GM19238 (cell line): ENCODE measurements at regions not wholly inside any gene's neighbourhood (a gene's known extent, or its start where the extent isn't known, plus 50 kb on each side); places are given as distances from the start of the nearest gene placed in this dataset.

Experiments used
- DNase-seq: peaks from one replicate; pipeline ENCODE4 v3.0.0; 2011; ENCODE audit warnings: low spot score; ENCODE audit not compliant: insufficient read length

DNA sequence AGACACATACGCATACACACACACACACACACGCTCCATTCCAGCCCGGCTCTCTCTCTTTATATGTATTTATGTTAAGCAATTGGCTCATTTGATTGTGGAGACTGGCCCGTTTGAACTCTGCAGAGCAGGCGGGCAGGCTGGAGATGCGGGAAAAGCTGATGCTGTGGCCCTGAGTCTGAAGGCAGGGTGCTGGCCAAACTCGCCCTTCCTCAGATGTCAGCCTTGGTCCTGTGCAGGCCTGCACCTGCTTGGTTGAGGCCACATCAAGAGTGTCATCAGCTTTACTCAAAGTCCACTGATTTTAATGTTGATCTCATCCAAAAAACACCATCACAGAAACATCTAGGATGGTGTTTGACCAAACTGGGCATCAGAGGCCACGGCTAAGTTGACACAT, 569.3 kb downstream of the TBC1D22A start:
- DNase-seq, result no peak

DNA sequence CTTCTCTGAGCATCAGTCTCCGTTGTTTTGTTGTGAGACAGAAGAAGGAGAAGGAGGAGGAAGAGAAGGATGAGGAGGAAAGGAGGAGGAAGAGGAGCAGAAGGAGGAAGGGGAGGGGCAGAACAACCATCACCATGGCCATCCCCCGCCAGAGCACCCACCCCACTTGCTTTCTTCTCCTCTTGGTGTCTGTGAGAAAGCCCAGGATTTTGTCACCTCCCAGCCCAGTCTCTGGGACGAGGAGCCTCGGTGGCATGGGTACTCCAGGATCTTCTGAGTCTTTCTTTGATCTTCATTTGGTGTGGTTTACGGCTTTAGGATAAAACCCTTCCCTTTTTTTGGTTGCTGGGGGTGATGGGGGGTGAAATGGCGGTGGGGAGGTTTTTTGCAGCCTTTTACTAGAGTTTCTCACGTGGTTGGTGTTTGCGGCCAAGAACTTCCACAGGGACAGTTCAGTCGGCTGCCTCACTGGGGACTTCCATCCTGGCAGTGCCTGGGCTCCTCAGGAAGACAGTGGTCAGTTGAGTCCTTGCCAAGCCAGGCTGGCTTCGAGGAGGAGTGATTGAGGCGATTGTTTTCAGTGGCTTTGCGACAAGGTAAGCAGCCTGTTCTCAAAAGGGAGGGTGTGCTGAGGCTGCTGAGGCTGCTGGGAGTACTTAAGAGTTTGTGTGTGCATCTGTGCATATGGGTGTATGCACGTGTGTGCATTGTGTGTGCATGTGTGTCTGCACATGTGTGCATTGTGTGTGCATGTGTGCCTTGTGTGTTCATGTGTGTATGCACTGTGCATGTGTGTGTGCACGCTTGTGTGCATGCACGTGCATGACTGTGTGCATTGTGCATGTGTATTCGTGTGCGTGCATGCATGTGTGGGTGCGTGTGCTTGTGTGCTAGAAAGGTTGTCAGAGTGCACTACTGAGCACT, 567.5 kb downstream of the TBC1D22A start:
- DNase-seq, result no peak

DNA sequence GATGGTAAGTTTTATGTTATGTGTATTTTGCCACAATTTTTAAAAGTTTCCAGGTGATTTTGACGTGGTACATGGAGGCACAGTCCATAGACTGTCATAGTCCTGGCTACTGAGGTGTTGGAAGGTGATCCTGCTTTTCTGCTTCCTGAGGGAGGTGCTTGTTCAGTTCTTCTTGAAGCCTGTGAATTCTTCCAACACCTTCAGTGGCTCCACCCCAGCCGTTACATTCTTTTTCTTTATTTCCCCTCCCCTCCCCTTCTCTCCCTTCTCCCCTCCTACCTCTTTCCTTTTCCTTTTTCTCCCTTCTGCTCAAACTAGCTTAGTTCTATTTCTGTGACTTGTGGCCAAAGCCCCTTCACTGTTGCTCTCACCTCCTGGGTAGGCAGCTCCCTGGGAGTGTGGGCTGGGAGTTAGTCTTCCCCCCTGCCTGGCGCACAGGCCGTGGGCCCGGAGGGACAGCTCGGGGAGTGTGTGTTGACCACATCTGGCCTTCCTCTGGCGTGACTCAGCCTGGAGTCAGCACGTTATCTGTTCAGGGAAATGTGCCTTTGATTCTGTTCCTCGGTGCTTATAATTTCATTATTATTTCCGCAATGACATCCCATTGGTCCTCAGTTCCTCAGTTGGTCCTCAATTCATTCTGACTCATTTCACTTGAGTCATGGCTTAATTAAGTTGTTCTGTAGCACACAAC, 566.2 kb downstream of the TBC1D22A start:
- no peak for DNase-seq

DNA sequence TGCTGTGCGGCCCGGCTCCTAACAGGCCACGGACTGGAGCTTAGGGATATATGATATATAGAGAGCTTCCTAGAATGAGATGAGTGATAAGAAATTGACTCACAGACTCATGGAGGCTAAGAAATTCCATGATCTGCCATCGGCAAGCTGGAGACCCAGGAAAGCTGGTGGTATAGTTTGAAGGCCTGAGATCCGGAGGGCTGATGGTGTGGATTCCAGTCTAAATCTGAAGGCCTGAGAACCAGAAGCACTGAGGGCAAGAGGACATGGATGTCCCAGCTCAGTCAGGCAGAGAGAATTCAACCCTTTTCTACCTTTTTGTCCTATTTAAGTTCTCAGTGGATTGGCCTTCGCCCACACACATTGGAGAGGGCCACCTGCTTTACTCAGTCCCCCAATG, 564.8 kb downstream of the TBC1D22A start:
- no peak for DNase-seq

DNA sequence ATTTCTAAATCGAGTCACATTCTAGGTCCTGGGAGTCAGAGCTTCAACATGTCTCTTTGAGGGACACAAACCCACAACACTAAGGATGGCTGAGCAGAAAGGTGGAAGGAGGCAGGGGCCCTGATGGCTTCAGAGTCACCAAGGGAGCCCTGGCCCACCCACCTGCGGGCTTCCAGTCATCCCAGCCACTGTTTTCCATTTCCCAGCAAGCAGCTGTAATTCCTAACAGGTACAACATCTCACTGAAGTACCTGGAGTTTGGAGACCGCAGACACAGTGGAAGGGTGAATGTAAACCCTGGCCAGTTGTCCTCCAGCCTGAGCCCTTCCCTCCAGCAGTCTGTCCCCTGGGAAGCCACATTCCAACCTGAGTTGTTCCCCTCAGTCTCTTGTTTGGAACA, 562.8 kb downstream of the TBC1D22A start:
- no peak for DNase-seq

DNA sequence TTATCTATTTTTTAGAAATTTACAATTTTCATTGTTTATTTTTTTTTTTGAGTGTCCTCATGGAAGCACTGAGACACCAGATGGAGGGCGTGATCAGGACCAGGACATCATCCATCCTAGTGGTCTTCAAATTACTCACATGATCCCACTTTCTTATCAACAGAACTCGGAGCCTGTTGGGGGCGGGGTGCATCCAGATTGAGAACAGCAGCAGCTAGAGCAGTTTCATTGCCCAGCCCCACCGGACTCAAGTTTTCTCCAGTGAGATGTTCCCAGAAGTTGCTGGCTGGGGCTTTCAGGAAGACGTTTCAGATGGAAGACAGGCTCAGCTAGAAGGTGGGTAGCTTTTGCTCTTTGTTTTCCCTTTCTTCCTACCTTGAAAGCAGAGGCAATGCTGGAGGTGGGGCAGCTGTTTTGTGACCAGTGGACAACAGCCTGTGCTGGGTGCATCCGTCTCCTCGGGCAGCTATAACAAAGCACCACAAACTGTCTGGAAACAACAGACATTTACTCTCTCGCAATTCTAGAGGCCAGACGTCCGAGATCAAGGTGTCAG, 562.1 kb downstream of the TBC1D22A start:
- DNase-seq, result no peak

DNA sequence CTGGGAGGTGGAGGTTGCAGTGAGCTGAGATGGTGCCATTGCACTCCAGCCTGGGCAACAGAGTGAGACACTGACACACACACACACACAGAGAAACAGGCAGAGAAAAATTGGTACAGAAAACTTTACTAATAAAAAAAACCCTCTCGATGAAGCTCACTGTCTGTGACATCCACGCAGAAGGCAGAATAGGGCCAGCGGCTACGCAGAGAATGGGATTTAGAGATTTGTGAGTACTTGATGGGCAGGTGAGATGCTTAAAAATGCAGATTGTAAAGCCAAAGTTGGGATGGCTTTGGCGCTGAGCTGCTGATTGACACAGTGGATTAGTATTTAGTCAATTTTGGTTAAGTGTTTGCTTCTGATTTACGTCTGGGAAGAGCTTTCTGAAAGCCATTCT, 561.1 kb downstream of the TBC1D22A start:
- DNase-seq, result no peak

DNA sequence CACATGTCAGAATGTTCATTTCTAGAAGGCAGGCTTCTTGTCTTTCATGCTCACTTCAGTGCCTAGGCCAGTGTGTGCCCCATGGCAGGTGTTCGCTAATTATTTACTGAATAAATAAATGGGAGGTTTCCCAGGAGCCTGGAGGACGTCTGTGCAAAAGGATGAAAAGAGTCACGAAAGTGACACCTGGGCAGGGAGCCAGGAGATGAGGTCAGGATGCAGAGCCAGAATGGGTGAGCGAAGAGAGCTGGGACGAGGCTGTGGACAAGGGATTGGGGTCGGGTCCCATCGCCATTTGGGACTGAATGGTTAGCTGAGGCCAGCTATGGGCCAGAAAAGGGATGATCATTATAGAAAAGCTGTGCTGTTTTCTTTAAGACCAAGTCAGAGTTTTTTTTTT, 560.4 kb downstream of the TBC1D22A start:
- no peak for DNase-seq

DNA sequence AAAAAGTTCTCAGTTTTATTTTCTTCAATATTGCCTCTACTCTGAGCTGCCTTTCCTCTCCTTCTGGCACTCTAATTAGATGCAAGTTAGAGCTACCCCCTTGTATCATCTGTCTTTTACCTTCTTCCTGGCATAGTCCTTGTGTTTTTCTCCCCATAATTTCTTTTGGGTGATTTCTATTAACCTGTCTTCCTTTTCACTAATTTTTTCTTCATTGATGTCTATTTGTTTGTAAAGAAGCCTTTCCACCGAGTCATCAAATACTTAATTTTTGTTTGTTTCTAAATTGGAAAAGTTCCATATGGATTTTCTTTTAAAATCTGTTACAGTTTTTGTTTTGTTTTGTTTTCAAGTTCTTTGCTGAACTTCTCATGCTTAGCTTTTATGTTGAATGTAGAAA, 558.1 kb downstream of the TBC1D22A start:
- DNase-seq, result no peak

DNA sequence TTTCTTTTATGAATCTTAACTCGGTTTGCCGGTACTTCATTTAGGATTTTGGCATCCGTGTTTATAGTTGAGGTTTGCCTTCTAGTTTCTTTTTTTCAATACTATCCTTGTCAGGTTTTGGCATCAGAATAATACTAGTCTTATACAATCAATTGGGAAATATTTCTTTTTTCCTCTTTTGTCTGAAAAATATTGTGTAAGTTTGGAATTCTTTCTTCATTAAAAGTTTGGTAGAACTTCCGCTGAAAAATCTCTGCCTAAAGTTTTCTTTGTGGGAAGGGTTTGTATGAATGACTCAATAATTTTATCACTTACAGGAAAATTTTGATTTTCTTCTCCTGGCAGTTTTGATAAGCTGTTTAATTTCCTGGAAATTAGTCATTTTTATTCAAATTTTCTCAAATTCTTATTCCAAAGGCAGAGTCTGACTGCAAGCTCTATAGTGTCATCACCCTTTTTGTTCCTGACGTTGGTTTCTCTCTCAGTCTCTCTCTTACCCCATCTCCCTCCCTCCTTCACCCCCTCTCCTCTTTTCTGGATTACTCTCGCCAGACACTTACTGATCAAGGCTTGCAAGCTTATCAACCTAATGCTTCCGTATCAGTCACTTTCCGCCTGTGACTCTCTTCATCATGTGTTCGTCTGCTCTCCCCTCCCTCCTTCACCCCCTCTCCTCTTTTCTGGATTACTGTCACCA, 555.7 kb downstream of the TBC1D22A start:
- no peak for DNase-seq

DNA sequence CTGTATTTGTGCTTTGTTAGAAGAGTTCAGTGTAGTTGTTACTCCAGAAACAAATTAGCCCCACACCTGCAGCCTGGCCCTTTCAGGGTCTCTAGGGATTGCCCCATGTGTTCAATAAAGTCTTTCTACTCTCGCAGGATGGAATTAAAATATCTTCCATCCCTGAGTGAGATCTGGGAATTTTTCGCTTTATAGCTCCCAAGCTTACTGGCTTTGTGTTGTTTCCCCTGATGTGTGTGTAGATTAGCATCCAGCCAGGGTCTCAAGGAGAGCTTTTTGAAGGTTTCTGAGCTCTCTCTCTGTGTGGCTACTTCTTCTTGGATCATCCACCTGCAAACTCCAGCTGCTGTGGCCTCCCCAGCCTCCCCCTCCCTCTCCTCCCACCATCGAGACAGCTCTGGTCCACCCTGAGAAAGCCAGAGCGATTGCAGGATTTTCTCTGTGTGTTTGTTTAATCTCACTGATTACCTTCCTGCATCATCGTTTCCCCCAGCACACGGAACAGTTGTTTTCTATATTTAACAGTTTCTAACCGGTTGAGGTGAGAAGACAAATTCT, 553.5 kb downstream of the TBC1D22A start:
- DNase-seq, result no peak

DNA sequence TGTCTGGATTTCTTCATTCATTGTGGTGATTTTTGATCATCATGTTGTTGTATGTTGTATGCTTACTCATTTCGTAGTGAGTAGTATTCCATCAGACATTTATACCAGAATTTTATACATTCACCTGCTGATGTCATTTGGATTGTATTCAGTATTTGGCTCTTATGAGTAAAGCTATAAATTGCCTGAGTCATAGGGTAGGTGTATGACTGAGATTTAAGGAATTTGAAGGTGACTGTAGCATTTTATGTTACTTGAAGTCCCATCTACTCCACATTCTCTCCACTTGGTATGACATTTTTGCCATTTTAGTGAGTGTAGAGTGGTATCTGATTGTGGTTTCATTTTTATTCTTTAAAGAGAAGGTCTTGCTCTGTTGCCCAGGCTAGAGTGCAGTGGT, 548.2 kb downstream of the TBC1D22A start:
- no peak for DNase-seq

DNA sequence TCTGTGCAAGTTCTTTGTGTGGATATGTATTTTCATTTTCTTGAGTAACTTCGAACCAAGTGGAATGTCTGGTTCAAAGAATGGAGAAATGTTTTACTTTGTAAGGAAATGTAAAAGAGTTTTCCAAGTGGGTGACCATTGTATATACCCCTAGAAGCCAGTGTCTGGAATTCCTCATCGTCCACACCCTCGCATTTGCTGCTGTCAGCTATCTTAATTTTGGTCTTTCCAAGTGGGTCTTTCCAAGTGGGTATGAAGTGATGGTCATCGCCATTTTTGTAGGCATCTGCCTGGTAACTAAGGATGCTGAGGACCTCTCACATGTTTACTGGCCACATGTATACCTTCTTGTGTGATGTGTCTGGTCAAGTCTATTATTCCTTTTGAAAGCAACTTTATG, 547.5 kb downstream of the TBC1D22A start:
- DNase-seq, result no peak

DNA sequence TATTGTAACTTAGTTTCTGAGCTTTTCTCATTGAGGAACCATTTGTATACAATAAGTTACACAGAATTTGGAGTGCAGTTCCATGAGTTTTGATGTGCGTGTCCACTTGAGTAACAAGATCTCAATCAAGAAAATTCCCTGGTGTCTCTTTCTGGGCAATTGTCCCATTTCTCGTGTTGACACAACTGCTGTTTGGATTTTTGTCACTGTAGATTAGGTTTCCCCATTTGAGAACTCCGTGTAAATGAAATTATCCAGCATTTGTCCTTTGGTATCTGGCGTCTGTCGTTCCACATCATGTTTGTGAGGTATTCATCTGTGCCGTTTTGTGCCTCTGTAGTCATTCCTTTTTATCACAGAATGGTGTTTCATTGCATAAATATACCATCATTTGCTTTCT, 547.0 kb downstream of the TBC1D22A start:
- DNase-seq, result no peak

DNA sequence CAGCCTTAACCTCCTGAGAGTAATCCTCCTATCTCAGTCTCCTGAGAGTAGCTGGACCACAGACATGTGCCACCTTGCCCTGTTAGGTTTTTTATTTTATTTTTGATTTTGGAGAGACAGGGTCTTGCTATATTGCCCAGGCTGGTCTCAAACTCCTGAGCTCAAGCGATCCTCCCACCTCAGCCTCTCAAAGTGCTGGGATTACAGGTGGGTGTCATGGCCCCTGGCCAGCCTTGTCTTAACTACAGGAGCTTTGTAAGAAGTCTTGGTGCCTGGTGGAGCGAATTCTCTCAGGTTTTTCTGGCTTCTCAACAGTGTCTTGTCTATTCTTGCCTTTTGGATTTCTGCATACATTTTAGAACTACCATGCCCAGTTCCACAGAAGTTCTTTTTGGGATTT, 546.4 kb downstream of the TBC1D22A start:
- DNase-seq, result no peak

DNA sequence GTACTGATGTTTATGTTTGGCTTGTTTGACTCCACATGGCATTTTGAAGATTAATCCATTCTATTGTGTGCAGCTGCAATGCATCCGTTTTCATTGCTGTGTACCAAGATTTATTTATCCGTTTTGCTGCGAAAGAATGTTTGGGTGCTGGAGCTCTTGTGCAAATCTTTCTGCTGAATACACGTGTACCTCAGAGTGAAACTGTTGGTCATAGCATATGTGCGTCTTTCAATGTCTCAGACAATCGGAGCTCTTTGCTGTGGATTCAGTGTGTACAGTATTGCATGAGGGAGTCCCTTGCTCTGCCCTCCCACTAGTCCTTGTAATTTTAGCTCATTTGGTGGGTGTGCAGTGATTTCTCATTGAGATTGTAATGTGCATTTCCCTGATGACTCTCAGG, 545.4 kb downstream of the TBC1D22A start:
- DNase-seq, result no peak

DNA sequence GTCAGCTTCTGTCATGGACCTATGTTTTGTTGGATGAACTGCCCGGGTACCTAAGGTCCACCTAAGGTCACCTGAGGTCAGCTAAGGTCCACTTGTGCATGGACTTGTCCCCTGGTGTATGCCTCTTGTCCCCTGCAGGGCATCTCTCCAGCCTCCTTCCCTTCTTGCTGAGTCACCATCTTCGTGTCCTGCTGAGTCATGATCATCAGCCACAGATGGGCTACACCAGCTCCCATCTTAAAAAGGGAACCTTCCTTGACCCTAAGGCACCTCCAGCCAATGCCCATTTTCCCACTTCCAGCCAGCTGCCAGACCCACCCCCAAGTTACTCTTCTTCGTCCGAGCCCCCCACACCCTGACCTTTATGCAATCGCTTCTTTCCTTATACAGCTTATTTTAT, 544.9 kb downstream of the TBC1D22A start:
- no peak for DNase-seq

DNA sequence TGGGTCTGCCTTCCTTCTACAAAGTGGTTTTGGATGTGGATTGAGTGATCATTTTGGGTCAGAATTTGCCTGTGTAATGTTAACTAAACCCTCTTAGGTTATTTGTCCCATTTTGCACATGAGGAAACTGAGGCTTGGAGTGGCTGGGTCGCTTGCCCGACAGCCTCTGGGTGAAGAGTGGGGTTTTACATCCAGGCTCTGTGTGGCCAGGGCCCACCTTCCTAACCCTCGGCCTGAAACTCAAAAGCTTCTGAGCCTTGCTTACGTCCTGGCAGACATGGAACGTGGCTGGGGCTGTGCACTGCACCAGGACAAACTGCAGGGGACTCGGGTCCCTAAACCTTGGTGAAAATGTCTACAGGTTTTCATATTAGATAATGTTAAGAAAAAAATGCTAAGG, 542.4 kb downstream of the TBC1D22A start:
- DNase-seq, result no peak

DNA sequence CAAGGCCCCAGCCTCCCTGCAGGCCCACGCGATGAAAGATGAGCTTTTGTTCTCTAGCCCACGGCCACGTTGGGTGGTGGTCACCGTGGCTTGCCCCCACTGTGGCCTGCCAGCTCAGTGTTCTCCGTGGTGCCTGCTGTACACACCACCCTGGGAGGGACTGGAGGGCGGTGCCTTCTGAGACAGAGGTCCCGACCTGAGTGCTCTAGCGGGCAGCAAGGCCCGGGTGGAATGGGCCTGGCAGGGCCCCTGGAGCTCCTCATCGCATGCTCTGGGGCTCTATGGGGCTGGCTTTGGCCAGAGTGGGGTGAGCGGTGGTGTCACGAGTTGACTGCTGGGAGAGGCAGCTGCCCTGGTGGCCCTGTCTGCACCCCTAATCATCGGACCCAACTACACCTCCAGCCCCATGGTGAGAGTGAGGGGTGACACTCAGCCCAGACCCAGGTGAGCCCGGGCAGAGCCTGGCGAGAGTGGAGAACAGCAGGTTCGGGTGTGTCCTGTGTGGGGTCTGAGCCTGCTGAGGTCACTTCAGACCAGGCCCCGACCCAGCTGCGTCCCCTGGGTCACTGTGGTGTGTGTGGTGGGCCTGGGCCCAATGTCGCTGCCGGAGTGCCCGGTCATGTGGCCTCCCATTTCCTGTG, 541.9 kb downstream of the TBC1D22A start:
- no peak for DNase-seq

DNA sequence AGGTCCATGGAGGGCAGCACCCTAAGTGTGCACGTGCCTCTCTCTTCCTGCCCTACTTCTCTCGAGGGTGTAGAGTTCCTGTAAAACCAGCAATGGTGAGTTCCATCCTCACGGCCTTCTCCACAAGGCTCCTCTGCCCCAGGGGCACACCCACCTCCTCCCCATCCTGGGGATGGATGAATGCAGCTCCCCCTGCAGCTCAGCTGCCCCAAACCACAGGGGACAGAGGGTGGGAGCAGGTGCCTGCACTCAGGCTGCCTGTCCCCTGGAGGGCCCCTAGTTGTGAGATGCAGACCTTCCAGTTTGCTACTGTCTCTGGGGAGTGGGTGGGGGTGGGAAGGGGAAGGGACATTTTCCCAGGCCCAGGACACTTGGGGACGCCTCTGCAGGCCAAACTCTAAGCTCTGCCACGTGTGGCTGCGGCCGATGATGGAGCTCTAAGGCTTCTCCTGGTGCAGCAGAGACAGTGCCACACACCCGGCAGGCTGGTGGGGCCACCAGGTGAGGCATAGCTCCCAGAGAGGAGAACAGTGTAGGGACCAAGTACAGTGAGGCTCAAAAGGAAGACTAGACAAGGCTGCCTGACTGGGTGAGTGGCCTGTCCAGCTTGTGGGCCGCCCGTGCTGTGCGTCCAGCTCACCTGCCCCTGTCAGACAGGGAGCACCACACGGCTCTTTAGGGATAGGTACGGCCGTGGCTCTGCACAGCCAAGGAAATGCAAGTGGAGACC, 540.9 kb downstream of the TBC1D22A start:
- no peak for DNase-seq
